Ishikawa (cell line): ENCODE measurements at regions not wholly inside any gene's neighbourhood (a gene's known extent, or its start where the extent isn't known, plus 50 kb on each side); places are given as distances from the start of the nearest gene placed in this dataset.

ENCODE experiments used
- CEBPB ChIP-seq: IDR thresholded peaks from 2 replicates; pipeline ENCODE4 v1.6.1; 2012
- CREB1 ChIP-seq: IDR thresholded peaks from 2 replicates; pipeline ENCODE4 v1.6.1; 2012; ENCODE audit warnings: low read depth
- EGR1 ChIP-seq: IDR thresholded peaks from 2 replicates; pipeline ENCODE4 v1.6.1; 2012
- EP300 ChIP-seq: IDR thresholded peaks from 2 replicates; pipeline ENCODE4 v1.6.1; 2012; ENCODE audit warnings: borderline replicate concordance
- FOXM1 ChIP-seq: IDR thresholded peaks from 2 replicates; pipeline ENCODE4 v1.6.1; 2012; ENCODE audit warnings: low read depth, borderline replicate concordance
- RAD21 ChIP-seq: IDR thresholded peaks from 2 replicates; pipeline ENCODE4 v1.6.1; 2012; ENCODE audit warnings: low read depth
- TAF1 ChIP-seq: IDR thresholded peaks from 2 replicates; pipeline ENCODE4 v1.6.1; 2012; ENCODE audit warnings: low read depth, mild to moderate bottlenecking
- TCF12 ChIP-seq: IDR thresholded peaks from 2 replicates; pipeline ENCODE4 v1.6.1; 2012; ENCODE audit warnings: low read depth
- ZBTB7A ChIP-seq: IDR thresholded peaks from 2 replicates; pipeline ENCODE4 v1.6.1; 2012; ENCODE audit warnings: low read depth
- TF ChIP-seq, protein P1 (sequence below): IDR thresholded peaks from 2 replicates; pipeline ENCODE4 v1.6.1; 2012; ENCODE audit warnings: low read depth, mild to moderate bottlenecking
- TF ChIP-seq, protein P2 (sequence below): IDR thresholded peaks from 2 replicates; pipeline ENCODE4 v1.6.1; 2012

DNA sequence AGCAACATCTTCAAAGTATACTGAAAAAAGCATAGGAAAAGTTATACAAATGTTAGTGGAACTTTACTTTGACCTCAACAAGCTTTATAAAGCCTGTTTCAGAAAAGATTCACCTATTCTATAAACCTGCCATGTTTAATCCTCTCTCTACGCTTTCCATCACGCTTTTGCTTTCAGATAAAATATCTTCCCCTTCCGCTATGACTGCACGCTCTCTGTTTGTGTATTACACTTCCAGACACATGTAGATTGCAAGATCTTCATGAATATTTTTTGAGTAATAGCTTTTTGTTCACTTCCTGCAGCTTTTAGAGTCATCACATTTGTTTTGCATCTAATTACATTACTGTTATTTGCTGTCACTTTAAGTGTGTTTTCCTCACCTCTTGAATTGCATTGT, 271.4 kb downstream of the RASSF9 start:
- TF ChIP-seq ZBTB7A: no peak
- TF ChIP-seq TCF12: no peak
- TF ChIP-seq EP300: no peak
- TF ChIP-seq CEBPB: no peak
- no peak for TF ChIP-seq EGR1
- TF ChIP-seq RAD21: no peak
- TF ChIP-seq, protein P1, sequence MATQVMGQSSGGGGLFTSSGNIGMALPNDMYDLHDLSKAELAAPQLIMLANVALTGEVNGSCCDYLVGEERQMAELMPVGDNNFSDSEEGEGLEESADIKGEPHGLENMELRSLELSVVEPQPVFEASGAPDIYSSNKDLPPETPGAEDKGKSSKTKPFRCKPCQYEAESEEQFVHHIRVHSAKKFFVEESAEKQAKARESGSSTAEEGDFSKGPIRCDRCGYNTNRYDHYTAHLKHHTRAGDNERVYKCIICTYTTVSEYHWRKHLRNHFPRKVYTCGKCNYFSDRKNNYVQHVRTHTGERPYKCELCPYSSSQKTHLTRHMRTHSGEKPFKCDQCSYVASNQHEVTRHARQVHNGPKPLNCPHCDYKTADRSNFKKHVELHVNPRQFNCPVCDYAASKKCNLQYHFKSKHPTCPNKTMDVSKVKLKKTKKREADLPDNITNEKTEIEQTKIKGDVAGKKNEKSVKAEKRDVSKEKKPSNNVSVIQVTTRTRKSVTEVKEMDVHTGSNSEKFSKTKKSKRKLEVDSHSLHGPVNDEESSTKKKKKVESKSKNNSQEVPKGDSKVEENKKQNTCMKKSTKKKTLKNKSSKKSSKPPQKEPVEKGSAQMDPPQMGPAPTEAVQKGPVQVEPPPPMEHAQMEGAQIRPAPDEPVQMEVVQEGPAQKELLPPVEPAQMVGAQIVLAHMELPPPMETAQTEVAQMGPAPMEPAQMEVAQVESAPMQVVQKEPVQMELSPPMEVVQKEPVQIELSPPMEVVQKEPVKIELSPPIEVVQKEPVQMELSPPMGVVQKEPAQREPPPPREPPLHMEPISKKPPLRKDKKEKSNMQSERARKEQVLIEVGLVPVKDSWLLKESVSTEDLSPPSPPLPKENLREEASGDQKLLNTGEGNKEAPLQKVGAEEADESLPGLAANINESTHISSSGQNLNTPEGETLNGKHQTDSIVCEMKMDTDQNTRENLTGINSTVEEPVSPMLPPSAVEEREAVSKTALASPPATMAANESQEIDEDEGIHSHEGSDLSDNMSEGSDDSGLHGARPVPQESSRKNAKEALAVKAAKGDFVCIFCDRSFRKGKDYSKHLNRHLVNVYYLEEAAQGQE: no peak
- TF ChIP-seq, protein P2, sequence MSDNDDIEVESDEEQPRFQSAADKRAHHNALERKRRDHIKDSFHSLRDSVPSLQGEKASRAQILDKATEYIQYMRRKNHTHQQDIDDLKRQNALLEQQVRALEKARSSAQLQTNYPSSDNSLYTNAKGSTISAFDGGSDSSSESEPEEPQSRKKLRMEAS: no peak
- no peak for TF ChIP-seq FOXM1
- TF ChIP-seq CREB1: no peak
- no peak for TF ChIP-seq TAF1
